KMS-11 (cell line): ENCODE measurements at regions not wholly inside any gene's neighbourhood (a gene's known extent, or its start where the extent isn't known, plus 50 kb on each side); places are given as distances from the start of the nearest gene placed in this dataset.

Experiments used
- H2AFZ ChIP-seq: fragments of 200-600 bp; sonication (generic); 2 replicates; pipeline ENCODE4 v1.6.1; 2016; ENCODE audit warnings: antibody characterized with exemption, mixed run types, low read depth
- H3K27ac ChIP-seq: fragments of 200-600 bp; sonication (generic); 2 replicates; pipeline ENCODE4 v1.6.1; 2016; ENCODE audit warnings: mild to moderate bottlenecking, mixed run types
- H3K27me3 ChIP-seq: fragments of 200-600 bp; sonication (generic); 2 replicates; pipeline ENCODE4 v1.6.1; 2017; ENCODE audit warnings: mild to moderate bottlenecking, low read depth, mixed run types, moderate library complexity; ENCODE audit not compliant: insufficient read depth
- H3K36me3 ChIP-seq: fragments of 200-600 bp; sonication (generic); 2 replicates; pipeline ENCODE4 v1.6.1; 2017; ENCODE audit warnings: mild to moderate bottlenecking, mixed run types; ENCODE audit not compliant: insufficient read depth
- H3K4me1 ChIP-seq: fragments of 200-600 bp; sonication (generic); 2 replicates; pipeline ENCODE4 v1.6.1; 2016; ENCODE audit warnings: mild to moderate bottlenecking, low read depth, mixed run types; ENCODE audit not compliant: poor library complexity, severe bottlenecking
- H3K4me2 ChIP-seq: fragments of 200-600 bp; sonication (generic); 2 replicates; pipeline ENCODE4 v1.7.0; 2016; ENCODE audit warnings: mild to moderate bottlenecking, mixed run types
- H3K4me3 ChIP-seq: fragments of 200-600 bp; sonication (generic); IDR thresholded peaks from 2 replicates; pipeline ENCODE4 v1.6.1; 2017; ENCODE audit warnings: low read depth, low read length, mixed read lengths; ENCODE audit not compliant: insufficient read depth
- H3K79me2 ChIP-seq: fragments of 200-600 bp; sonication (generic); 2 replicates; pipeline ENCODE4 v1.6.1; 2016; ENCODE audit warnings: low read depth, mixed run types; ENCODE audit not compliant: insufficient read depth
- H3K9ac ChIP-seq: fragments of 200-600 bp; sonication (generic); 2 replicates; pipeline ENCODE4 v1.6.1; 2016; ENCODE audit warnings: mild to moderate bottlenecking, mixed run types
- H4K20me1 ChIP-seq: fragments of 200-600 bp; sonication (generic); 2 replicates; pipeline ENCODE4 v1.6.1; 2016; ENCODE audit warnings: mild to moderate bottlenecking, mixed run types; ENCODE audit not compliant: insufficient read depth
- TF ChIP-seq, protein P1 (sequence below): fragments of 200-600 bp; sonication (generic); conservative IDR thresholded peaks from 2 replicates; pipeline ENCODE4 v1.6.1; 2017; ENCODE audit warnings: low read depth, mild to moderate bottlenecking, antibody characterized with exemption, low read length, moderate library complexity, mixed read lengths

DNA sequence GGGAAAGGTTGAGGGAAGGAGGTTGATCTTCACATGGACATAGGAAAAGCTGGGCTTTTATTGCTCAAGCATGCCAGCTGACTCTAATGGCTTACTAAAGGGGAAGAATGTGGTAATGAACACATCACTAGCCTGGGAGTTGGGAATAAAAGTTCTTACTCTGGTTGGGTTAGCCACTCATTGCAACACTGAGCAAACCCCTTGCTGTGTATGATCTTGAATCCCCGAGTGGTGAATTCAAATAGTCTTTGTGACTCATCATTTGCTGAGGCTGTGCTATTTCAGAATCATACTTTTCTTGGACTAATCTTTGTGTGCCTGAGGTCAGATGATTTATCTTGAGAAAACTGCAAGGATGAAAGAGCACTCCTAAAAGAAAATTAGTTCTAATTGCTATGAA lies 304.1 kb upstream of the ANO5 start:
- no peak overlapping the region for H3K9ac ChIP-seq
- TF ChIP-seq, protein P1, sequence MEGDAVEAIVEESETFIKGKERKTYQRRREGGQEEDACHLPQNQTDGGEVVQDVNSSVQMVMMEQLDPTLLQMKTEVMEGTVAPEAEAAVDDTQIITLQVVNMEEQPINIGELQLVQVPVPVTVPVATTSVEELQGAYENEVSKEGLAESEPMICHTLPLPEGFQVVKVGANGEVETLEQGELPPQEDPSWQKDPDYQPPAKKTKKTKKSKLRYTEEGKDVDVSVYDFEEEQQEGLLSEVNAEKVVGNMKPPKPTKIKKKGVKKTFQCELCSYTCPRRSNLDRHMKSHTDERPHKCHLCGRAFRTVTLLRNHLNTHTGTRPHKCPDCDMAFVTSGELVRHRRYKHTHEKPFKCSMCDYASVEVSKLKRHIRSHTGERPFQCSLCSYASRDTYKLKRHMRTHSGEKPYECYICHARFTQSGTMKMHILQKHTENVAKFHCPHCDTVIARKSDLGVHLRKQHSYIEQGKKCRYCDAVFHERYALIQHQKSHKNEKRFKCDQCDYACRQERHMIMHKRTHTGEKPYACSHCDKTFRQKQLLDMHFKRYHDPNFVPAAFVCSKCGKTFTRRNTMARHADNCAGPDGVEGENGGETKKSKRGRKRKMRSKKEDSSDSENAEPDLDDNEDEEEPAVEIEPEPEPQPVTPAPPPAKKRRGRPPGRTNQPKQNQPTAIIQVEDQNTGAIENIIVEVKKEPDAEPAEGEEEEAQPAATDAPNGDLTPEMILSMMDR = no peak
- no peak overlapping the region for H3K4me2 ChIP-seq
- no peak overlapping the region for H2AFZ ChIP-seq
- no peaks in the 10 kb centered on the region for H3K36me3 ChIP-seq
- no peaks in the 10 kb centered on the region for H3K79me2 ChIP-seq
- no peak overlapping the region for H3K27ac ChIP-seq
- no peaks in the 10 kb centered on the region for H4K20me1 ChIP-seq
- H3K4me3 ChIP-seq = no peak overlapping the region
- H3K27me3 ChIP-seq = no peaks in the 10 kb centered on the region
- H3K4me1 ChIP-seq = no peaks in the 10 kb centered on the region

DNA sequence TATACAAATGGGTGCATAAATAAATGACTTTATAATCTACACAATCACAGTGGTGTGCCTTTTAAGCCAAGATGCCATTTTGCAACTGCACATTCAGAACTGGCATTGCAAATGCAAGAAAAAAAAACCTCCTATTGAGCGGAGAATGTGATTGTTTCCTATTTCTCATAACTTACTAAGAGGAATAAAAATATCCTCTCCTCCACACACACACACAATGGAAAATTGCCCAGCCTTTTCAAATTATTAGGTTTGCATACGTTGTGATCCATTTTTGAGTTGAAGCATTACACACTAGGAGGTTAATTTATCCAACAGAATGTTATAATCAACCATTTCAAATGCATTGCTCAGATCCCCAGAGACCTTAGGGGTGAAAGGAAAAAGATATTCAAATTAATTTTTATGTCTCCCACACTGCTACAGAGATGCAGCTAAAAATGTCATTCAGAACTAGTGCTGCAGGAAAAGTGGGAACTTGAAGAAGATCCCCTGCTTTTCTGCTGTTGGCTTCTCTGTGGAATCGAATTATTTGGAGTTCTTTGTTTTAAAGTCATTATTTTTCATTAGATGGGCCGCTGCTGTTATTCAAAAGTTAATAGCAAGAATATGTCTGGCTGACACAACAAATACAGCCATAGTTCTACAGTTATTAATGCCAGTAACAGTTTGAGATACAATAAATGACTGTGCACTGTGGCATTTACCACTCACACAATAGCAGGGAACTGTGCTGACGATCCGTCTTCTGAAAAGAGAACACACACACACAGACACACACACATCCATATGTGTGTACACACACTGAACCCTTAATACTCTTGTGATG lies 299.9 kb upstream of the ANO5 start:
- no peak overlapping the region for H3K4me3 ChIP-seq
- H3K79me2 ChIP-seq = no peaks in the 10 kb centered on the region
- no peak overlapping the region for H2AFZ ChIP-seq
- no peaks in the 10 kb centered on the region for H3K36me3 ChIP-seq
- no peaks in the 10 kb centered on the region for H4K20me1 ChIP-seq
- H3K4me2 ChIP-seq = no peak overlapping the region
- no peak overlapping the region for H3K27ac ChIP-seq
- peaks cover 15% of the 10 kb centered on the region for H3K4me1 ChIP-seq
- TF ChIP-seq, protein P1 = no peak
- H3K9ac ChIP-seq = no peak overlapping the region
- no peaks in the 10 kb centered on the region for H3K27me3 ChIP-seq

DNA sequence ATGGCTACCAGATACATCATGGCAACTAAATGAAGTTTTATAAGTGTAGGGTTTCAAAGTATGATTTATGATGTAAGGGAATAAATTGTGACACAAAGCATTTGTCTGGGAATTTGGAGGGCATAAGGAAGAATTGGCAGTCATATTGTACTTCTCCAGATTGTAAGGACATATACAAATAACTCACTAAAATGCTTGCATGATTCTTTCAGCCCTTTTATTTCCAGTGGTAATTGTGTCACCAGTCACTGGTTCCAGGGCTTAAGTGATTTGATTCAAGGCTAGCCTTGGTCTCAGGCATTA lies 299.4 kb upstream of the ANO5 start:
- TF ChIP-seq, protein P1 = no peak

DNA sequence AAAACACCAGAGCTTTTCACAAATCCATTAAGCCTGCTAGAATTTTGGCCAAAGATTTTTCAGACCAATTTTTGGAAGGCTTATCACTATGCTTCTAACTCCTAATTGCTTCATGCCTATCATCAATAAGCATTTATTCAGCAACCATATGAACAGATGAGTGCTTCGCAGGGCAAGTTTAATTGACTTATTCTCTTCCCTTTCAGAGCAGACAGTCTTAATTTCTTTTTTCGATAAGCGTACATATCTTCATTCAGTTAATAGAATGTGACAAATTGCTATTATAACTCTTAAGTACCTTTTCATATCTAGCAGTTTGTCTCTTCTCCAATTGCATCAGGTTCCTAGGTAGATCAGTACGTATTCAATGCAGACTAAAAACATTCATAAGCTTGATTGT lies 298.4 kb upstream of the ANO5 start:
- Histone ChIP-seq H3K79me2 (no peaks in the 10 kb centered on the region), H3K27ac (no peak overlapping the region), H3K27me3 (no peaks in the 10 kb centered on the region), H2AFZ (no peak overlapping the region), H3K4me1 (peaks cover 15% of the 10 kb centered on the region), H3K4me3 (no peak overlapping the region), H3K4me2 (no peak overlapping the region), H3K9ac (no peak overlapping the region), H4K20me1 (no peaks in the 10 kb centered on the region), H3K36me3 (no peaks in the 10 kb centered on the region)
- TF ChIP-seq, protein P1 = no peak

More for the DNA sequence above, 299.4 kb upstream of the ANO5 start:
- Histone ChIP-seq H3K4me2 (no peak overlapping the region), H3K36me3 (no peaks in the 10 kb centered on the region), H3K27me3 (no peaks in the 10 kb centered on the region), H3K4me3 (no peak overlapping the region), H4K20me1 (no peaks in the 10 kb centered on the region), H3K9ac (no peak overlapping the region), H3K27ac (no peak overlapping the region), H3K79me2 (no peaks in the 10 kb centered on the region), H2AFZ (no peak overlapping the region), H3K4me1 (peaks cover 15% of the 10 kb centered on the region)
